Ovary (tissue), 7 donors: ENCODE measurements at regions not wholly inside any gene's neighbourhood (a gene's known extent, or its start where the extent isn't known, plus 50 kb on each side); places are given as distances from the start of the nearest gene placed in this dataset.

Experiments used
- DNase-seq, 5 donors: peaks; one replicate each; pipeline ENCODE4 v3.0.0-alpha.2; 2019 to 2020
- H3K27ac ChIP-seq, 2 donors: fragments of 200-600 bp; one replicate each; pipeline versions ENCODE4 v1.5.1 to v1.8.0; 2019 to 2022
- H3K27me3 ChIP-seq: fragments of 200-600 bp; one replicate; pipeline ENCODE4 v1.8.0; 2022
- H3K36me3 ChIP-seq: fragments of 200-600 bp; sonication (generic); one replicate; pipeline ENCODE4 v1.5.1; 2019
- H3K4me1 ChIP-seq: one replicate; pipeline ENCODE4 v1.8.1; 2013; ENCODE audit warnings: mild to moderate bottlenecking, moderate library complexity; ENCODE audit not compliant: insufficient read depth
- H3K4me3 ChIP-seq: fragments of 200-600 bp; sonication (generic); one replicate; pipeline ENCODE4 v1.5.1; 2017
- H3K9me3 ChIP-seq, 2 donors: fragments of 200-600 bp in 1 of 2; sonication (generic) in 1 of 2; one replicate each; pipeline versions ENCODE4 v1.5.1 to v1.8.1; 2013 to 2019; ENCODE audit warnings: mild to moderate bottlenecking in 1 of 2, moderate library complexity in 1 of 2
- CTCF ChIP-seq, 3 donors: fragments of 450-650 bp in 2 of 3; fragments of 200-600 bp in 1 of 3; IDR thresholded peaks; one replicate each; pipeline versions ENCODE4 v1.5.1 to v1.8.0; 2016 to 2022; ENCODE audit warnings: antibody characterized with exemption in 3 of 3, mild to moderate bottlenecking in 1 of 3
- EP300 ChIP-seq: sonication (generic); formaldehyde crosslinking; IDR thresholded peaks from one replicate; pipeline ENCODE4 v1.6.1; 2017; ENCODE audit warnings: antibody characterized with exemption
- POLR2A ChIP-seq: fragments of 450-650 bp; IDR thresholded peaks from one replicate; pipeline ENCODE4 v1.6.1; 2017; ENCODE audit warnings: antibody characterized with exemption, mild to moderate bottlenecking, moderate library complexity
- WGBS, 3 donors: extraction: QIAGEN DNeasy Blood & Tissue Kit in 1 of 3; methylation state at CpG; one replicate each; pipeline versions ENCODE4 v1.1.5 to v1.1.7; 2013 to 2017; 5-methylcytosine and 5-hydroxymethylcytosine counted together
- intact Hi-C, 4 donors: fragments of 100-400 bp; cut with DNase I; formaldehyde crosslinking; loops; one replicate each; pipeline versions ENCODE4 v1.11.0 to v1.15.1; 2022 to 2023
- donor health status: DM: no; HTN: no; CAD: no; lungs with moderate emphysema.
- donor health status: DM: no; HTN: no; CAD: no.
- donor health status: Bipolar disorder and iron deficiency.
- donor health status: DM: no; HTN: no; CAD: no.
- donor health status: DM: yes; HTN: yes; CAD: no.

- Histone ChIP-seq H3K27ac (no peak overlapping the region), H3K4me3 (no peak overlapping the region), H3K36me3 (no peaks in the 10 kb centered on the region), H3K4me1 (no peaks in the 10 kb centered on the region), H3K27me3 (no peaks in the 10 kb centered on the region), H3K9me3 (no peaks in the 10 kb centered on the region)
- intact Hi-C loops, result no loop called here
- WGBS, 3 donors, result 93 to 95% (median 95%) methylated on average over 3 of the region's 3 CpGs
- TF ChIP-seq CTCF (IDR thresholded peaks at IDR 0.05) (no peak), EP300 (no peak), POLR2A (no peak)
- DNase-seq, result no peak
Observed at GRCh38 chr6:90780778-90781177, 193.9 kb upstream of the MAP3K7 start.

- Histone ChIP-seq H3K36me3 (no peaks in the 10 kb centered on the region), H3K4me3 (no peak overlapping the region), H3K4me1 (no peaks in the 10 kb centered on the region), H3K27me3 (no peaks in the 10 kb centered on the region), H3K9me3 (no peaks in the 10 kb centered on the region), H3K27ac (no peak overlapping the region)
- 17 to 50% (median 38%) methylated on average over 1 of the region's 1 CpG for WGBS, 3 donors
- no peak for TF ChIP-seq EP300
- no peak for TF ChIP-seq CTCF (IDR thresholded peaks at IDR 0.05)
- no peak for TF ChIP-seq POLR2A
- no peak for DNase-seq
- intact Hi-C loops, result no loop called here
Observed at GRCh38 chr6:90780141-90780540, 193.3 kb upstream of the MAP3K7 start.

- Histone ChIP-seq H3K27me3 (no peaks in the 10 kb centered on the region), H3K36me3 (no peaks in the 10 kb centered on the region), H3K27ac (no peak overlapping the region), H3K4me3 (no peak overlapping the region), H3K4me1 (no peaks in the 10 kb centered on the region), H3K9me3 (no peaks in the 10 kb centered on the region)
- WGBS, 3 donors, result 95 to 96% (median 95%) methylated on average over 5 of the region's 5 CpGs
- no peak for TF ChIP-seq EP300
- TF ChIP-seq POLR2A, result no peak
- no peak for TF ChIP-seq CTCF (IDR thresholded peaks at IDR 0.05)
- no peak for DNase-seq
- intact Hi-C loops, result no loop called here
Observed at GRCh38 chr6:90778417-90779203, 191.7 kb upstream of the MAP3K7 start.

GRCh38 chr6:90770778-90771177 is 183.9 kb upstream of the MAP3K7 start:
- H3K27me3 ChIP-seq, result no peaks in the 10 kb centered on the region
- DNase-seq, result no peak
- H3K36me3 ChIP-seq, result no peaks in the 10 kb centered on the region
- intact Hi-C loops, result no loop called here
- H3K27ac ChIP-seq, result no peak overlapping the region
- no peaks in the 10 kb centered on the region for H3K9me3 ChIP-seq
- H3K4me1 ChIP-seq, result no peaks in the 10 kb centered on the region
- no peak overlapping the region for H3K4me3 ChIP-seq
- no peak for TF ChIP-seq POLR2A
- TF ChIP-seq CTCF (IDR thresholded peaks at IDR 0.05), result no peak
- no peak for TF ChIP-seq EP300
